T47D (cell line): ENCODE measurements at regions not wholly inside any gene's neighbourhood (a gene's known extent, or its start where the extent isn't known, plus 50 kb on each side); places are given as distances from the start of the nearest gene placed in this dataset.
A peak's percentile ranks its signal among the peaks of the same experiment; 100 is the strongest.

Experiments used
- DNase-seq, 2 experiments: peaks; one replicate each; pipeline versions ENCODE4 v3.0.0 to v3.0.0-alpha.2; 2011 to 2012; ENCODE audit warnings: low read depth in 1 of 2, low spot score in 1 of 2
- JUND ChIP-seq: IDR thresholded peaks from 2 replicates; pipeline ENCODE4 v1.6.1; 2012; ENCODE audit warnings: low read depth
- in situ Hi-C: cut with HindIII; loops from 2 replicates; pipeline ENCODE4 v1.10.0; 2016; ENCODE audit warnings: low sequenced_read_pairs, low pct_unique_long_range_greater_than_20kb

DNA sequence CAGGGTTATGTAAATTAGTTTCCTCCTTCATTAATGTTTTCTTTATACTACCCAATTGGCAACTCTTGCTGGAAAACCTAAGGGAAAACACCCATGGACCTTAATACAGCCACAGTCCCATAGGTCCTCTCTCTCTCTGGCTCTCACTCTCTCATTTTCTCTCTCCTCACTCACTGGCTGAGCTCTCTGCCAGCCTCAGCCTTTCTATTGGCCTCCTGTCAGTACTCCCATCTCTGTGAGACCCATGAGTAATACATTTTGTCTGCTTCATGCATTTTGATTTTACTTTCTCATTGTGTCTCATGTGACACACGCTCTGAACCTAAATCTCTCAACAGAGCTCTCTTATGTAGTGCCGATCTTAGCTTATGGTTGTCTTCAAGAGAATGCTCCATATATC lies 907.5 kb downstream of the C6orf118 start:
- DNase-seq, result no peak
- in situ Hi-C loops, result no loop called here
- no peak for TF ChIP-seq JUND

DNA sequence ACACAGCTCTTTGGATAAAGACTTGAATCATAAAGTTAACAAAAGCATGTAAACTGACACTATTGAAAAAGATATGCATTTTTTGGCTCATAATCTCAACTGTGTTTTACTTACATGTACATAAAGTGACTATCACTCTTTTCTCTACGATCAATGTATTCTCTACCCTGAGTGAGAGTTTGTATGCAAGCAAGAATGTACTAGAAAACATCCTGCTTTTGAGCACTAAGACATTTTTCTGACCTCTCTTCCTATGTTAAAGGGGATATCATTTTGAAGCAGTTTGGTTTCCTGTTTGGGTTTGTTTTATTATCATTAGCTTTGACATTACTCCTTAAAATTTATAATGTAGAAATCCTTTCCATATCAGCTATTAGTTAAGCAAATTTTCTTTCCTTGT lies 910.8 kb downstream of the C6orf118 start:
- no peak for DNase-seq
- no peak for TF ChIP-seq JUND
- in situ Hi-C loops, result no loop called here

DNA sequence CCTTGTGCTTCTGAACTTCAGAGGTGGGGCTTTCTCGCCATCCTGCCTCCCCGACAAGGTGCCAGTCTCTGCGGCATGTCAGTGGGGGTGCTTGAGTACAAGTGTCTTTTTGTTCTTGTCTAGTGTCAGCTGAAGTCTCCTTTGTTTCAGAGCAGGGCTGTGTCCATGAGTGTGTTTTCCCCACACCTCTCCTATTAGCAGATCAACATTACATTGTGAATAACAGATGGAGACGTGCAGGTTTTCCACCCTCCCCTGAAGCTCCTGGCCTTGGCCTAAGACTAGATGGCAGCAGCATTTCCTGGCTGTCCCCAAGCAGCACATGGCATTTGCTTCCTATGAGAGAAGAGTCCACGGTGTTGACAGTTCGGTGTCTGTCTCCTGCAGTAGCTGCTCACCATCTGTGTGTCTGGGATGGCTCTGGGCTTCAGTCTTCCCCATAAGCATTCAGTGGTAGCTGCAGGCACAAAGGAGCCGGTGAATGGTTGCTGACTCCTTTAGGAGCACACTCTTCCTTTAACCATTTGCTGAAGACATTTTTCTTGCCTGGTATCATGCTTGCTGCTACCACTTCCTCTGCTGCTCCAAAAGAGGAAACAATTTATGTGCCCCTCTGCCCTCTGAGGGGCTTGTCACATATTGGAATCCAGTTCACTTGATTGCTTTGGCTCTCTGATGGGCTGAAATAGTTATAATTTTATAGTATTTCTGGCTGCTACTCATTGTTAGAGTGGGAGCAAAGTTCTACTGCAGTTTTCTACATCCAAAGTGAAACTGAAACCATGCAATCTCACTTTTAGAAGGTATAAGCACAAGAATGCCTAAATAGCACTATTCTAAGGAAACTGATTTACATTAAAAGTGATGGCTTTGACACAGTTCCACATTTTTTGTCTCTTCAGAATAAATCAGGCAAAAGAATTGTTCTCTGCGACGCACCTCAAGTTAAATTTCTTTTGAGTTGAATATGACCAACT lies 913.0 kb downstream of the C6orf118 start:
- TF ChIP-seq JUND, result no peak
- peak in 1 of 2 experiments; percentile 18 for DNase-seq
- in situ Hi-C loops, result no loop called here

DNA sequence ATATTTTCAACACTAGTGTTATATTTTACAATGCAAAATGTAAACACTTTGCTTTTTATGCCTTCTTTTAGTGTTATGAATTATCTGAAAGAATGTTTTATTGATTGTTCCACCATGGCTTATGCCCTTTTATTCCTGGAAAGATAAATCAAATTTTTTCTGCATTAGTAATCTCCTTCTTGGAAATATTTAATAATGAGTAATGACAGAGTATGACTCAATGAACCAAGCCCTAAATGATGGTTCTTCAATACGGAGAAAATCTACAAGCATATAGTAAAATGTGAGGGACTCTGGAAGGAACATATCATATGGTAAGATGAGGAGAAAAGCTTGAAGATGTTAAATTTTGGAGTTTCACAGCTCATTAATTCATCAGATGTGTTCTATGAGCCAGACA lies 929.6 kb downstream of the C6orf118 start:
- no peak for DNase-seq
- TF ChIP-seq JUND, result no peak
- in situ Hi-C loops, result no loop called here

DNA sequence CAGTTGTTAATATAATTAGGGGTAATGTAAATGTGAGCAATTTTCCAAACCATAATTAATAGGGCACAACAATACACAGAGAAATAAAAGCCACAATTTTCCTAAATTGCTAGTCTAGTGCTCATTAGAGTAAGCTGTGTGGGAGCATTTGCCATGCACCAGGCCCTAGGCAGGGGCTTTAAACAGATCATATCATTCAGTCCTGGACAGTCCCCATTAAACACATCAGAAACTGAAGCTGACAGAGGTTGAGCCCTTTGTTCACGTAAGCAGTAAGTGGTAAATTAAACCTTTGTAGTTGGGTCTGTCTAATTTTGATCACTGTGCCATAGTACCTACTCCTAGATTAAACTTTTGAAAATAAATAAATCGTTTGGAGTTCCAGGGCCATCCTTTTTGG lies 931.1 kb downstream of the C6orf118 start:
- in situ Hi-C loops, result no loop called here
- TF ChIP-seq JUND, result no peak
- DNase-seq, result no peak

DNA sequence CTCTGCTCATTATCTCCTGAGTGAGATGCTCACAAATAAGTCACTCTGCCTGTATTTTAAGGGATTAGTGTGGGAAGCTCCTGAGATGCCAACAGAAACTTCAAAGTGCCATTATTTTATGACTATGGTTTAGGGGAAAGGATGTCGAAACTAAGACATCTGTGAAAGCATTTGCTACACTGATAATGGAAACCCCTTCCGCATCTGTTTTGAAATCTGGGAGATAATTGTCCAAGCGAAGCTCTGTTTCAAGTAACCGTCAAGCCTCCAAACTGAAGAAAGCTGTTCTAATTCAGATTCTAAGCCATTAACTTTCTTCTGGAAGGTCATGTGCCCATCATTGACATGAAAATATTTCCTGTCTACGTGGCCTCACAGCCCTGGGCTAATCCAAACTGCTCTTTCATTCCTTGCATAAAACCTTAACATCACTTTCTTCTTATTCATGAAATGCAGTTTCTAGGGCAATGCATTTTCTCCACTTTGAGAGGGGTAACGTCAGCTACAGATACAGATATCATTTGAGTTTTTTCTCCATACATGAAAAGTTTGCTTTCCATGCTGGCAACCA lies 932.0 kb downstream of the C6orf118 start:
- in situ Hi-C loops, result no loop called here
- no peak for DNase-seq
- no peak for TF ChIP-seq JUND

DNA sequence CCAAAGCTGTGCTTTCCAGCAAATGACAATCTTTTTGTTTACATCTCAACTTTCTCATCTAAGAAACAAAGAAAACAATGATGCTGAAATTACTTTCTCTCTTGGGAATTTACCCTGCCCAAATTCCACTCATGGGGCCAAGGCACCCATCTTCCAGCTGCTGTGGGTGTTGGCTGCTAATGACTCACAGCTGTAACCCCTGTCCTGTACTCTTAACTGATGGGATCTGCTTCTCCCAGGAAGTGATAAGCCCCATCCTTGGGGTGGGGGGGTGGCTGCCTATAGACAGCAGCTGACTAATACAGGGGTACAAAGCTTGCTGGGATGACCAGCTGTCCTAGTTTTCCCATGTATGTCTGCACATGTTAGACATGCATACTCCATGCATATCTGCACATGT lies 938.6 kb downstream of the C6orf118 start:
- in situ Hi-C loops, result no loop called here
- no peak for DNase-seq
- no peak for TF ChIP-seq JUND

DNA sequence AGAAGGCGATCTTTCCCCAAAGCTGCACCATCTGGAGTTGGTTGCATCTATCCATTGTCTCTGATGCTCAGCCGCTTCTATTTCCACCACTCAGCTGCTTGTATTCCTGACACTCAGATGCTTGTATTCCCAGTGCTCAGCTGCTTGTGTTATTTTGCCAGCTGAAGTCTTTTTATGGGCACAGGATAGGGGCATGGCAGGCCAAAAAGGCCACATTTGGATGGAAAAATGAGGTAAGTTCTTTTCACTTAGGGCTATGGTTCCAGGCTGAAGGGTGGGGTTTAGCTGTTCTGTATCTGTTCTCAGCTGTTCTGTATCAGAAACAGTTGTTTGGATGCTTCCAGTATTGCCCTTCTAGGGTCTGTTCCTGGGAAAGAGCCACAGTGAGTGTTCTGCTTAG lies 944.9 kb downstream of the QKI start:
- TF ChIP-seq JUND, result no peak
- in situ Hi-C loops, result no loop called here
- no peak for DNase-seq

DNA sequence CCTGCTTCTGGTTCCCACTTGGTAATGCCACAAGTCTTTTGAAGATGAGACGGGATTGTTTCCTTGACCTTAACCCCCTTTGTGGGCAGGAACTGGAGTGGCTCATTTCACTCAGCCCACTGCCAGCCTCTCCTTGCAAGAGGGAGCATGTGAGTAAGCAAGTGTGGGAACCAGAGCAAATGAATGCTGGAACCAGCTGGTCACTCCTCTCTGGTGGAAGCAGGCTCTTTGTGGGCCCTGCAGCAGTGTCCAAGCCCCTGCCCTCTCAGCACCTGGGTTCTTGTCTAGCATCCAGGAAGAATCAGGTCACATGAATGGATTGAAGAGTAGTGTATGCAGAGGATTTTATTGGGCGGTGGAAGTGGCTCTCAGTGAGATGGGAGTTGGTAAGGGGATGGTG lies 944.5 kb downstream of the QKI start:
- in situ Hi-C loops, result no loop called here
- no peak for DNase-seq
- no peak for TF ChIP-seq JUND

DNA sequence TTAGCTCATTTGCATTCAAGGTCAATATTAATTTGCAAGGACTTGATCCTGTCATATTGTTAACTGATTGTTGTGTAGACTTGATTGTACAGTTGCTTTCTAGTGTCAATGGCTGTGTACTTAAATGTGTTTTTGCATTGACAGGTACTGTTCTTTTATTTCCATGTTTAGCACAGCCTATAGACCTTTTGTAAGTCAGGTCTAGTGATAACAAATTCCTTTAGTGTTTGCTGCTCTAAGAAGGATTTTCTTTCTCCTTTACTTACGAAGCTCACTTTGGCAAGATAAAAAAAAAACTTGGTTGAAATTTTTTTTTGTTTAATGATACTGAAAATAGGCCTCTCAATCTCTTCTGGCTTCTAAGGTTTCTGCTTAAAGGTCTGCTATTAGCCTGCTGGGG lies 942.3 kb downstream of the QKI start:
- no peak for DNase-seq
- no peak for TF ChIP-seq JUND
- in situ Hi-C loops, result no loop called here

DNA sequence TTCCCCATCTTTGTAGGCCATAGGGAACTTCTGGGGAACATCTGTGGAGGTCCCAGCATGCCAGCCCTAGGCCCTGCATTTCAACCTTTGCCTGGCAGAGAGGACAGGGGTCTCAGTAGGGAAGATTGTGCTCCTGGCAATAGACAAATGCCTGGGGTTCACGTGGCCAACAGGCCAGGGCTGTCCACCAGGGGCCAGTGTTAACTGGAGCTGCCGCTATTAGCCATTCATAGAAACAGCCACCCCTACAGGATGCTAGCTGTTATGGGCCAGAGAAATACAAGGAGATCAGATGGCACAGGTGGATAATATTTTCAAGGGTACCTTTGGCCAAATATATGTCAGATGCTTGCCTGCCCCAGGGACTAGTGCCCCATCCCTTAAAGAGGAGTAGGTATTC lies 932.9 kb downstream of the QKI start:
- no peak for DNase-seq
- in situ Hi-C loops, result no loop called here
- TF ChIP-seq JUND, result no peak

DNA sequence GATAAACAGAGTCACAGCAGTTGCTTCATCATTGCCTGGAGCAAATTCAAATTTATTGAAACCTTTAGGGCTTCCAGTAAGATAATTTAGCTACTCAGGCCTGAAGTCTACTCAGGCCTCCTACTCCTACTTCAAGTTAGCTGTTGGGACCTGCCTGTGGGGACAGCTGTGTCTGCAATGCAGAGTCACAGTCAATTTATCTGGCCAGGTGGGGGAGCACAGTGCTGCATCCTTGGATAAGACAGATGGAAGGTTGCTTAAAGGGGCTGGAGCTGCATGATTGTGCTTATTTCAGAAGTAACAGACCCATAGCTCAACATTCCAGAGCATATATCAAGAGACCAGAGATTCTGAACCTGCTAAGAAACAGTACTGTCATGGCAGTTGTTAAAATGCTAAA lies 932.1 kb downstream of the QKI start:
- no peak for TF ChIP-seq JUND
- in situ Hi-C loops, result no loop called here
- DNase-seq, result no peak

DNA sequence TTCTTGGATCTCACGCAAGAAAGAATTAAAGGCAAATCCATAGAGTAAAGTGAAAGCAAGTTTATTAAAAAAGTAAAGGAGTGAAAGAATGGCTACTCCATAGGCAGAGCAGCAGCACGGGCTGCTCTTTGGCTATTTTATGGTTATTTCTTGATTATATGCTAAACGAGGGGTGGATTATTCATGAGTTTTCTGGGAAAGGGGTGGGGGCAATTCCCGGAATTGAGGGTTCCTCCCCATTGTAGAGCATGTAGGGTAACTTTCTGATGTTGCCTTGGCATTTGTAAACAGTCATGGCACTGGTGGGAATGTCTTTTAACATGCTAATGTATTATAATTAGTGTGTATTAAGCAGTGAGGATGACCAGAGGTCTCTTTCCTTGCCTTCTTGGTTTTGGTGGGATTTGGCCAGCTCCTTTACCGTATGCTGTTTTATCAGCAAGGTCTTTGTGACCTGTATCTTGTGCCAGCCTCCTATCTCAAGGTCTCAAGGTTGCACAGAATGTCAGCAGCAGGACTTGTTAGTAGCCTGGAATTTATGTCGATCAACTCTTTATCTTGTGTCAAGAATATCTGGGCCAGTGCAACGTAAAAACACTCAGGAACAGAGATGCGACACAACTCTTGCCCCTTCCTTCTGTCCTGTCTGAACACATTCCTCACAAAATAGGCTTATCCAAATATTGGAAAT lies 931.4 kb downstream of the QKI start:
- no peak for DNase-seq
- TF ChIP-seq JUND, result no peak
- in situ Hi-C loops, result no loop called here
